ENCODE measurements at regions not wholly inside any gene's neighbourhood (a gene's known extent, or its start where the extent isn't known, plus 50 kb on each side); places are given as distances from the start of the nearest gene placed in this dataset.

- DNase-seq: no peak
These were observed 114.5 kb upstream of the KIT start for GRCh38 chr4:54543088-54543795.

- no peak for DNase-seq
These were observed 111.9 kb upstream of the KIT start for GRCh38 chr4:54545663-54546424.

- no peak for DNase-seq
These were observed 110.3 kb upstream of the KIT start for GRCh38 chr4:54547299-54548097.

DNA sequence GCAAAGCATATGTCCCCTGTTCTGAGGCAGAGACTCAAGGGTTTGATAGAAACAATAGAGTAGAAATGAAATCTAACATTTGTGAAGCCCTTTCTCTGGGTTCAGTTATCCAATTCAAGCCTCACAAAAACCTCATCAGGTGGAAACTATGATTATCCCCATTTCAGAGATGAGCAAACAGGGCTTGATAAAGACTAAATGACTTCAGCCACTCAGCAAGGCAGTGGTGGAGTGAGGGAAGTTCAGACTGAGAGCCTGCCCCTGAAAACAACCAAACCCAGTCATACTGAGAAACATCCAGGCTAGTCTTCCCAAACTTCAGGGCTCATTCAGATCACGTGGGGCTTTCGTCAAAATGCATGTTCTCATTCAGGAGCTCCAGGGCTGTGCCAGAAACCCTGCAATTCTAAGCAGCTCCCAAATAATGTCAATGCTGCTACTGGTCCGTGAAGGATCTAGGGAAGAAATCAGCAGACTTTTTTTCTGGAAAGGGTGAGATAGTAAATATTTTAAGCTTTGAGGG is 109.6 kb upstream of the KIT start:
- DNase-seq: no peak

- DNase-seq: no peak
These were observed 108.8 kb upstream of the KIT start for GRCh38 chr4:54548831-54549460.

DNA sequence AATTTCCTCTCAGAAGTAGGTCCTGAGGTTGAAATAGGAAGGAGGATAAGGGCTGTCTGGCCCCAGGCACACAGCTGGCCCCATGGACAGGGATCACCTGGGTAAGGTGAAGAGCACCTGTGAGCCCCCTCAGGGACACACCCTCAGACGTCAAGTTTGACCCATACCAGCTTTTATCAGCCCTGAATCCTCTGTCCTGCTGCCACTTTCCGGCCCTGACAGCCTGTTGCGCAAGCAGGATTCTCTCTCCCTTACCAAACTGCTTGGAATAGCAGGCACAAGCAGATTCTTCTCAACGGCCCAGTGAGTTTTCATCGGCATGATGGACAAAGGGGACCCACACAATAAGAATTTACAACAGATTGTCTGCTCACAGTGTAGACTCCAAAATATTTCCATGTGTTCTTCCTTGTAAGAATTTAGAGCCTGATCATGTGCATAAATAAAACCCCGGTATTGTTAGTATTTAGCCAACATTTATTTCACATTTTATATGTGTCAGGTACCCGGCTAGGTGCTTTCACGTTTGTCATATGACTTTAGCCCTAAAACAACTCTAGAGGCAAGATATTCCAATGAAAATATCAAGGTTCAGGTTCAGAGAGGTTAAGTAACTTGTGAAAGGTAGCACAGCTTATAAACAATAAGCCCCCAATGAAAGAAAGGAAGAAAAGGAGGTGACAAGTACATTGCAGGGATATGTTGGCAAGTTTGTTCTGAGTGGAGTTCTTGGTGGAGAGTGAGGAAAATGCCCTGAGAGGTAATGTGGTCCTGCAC is 107.2 kb upstream of the KIT start:
- DNase-seq: no peak

- no peak for DNase-seq
These were observed 104.8 kb upstream of the KIT start for GRCh38 chr4:54553001-54553400.

- DNase-seq: no peak
These were observed 103.3 kb upstream of the KIT start for GRCh38 chr4:54554339-54554990.

DNA sequence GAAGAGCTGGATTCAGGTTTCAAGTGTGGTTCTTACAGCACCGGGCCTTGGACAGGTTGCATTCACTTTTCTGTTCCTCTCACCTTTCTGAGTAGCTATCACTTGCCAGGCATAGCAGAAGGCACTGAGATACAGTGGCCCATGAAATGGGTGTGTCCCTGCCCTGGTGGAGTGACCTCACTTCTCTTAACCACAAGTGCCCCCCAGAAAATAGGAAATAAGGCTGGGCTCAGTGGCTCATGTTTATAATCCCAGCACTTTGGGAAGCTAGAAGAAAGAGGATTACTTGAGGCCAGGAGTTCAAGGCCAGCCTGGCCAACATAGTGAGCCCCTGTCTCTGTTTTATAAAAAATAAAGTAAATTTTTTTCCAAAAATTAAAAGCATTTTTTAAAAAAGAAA is 101.7 kb upstream of the KIT start:
- no peak for DNase-seq

DNA sequence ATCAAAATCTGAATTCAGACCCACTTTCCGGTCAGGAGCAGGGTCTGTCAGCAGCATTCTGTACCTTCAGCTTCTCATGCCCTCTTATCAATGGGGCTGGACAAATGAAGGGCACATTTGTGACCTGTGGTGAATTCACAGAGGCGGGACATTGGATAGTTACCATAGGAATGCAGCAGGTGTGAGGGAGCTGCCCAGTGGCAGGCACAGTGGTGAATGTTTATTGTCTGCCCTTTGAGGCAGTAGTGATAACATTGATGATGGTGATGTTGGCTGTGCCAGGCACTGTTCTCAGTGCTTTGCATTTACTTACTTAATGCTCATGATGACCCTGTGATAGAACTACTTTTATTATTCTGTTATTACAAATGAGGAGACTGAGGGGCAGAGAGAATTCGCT is 101.2 kb upstream of the KIT start:
- no peak for DNase-seq

- no peak for DNase-seq
These were observed 98.7 kb upstream of the KIT start for GRCh38 chr4:54558889-54559677.

DNA sequence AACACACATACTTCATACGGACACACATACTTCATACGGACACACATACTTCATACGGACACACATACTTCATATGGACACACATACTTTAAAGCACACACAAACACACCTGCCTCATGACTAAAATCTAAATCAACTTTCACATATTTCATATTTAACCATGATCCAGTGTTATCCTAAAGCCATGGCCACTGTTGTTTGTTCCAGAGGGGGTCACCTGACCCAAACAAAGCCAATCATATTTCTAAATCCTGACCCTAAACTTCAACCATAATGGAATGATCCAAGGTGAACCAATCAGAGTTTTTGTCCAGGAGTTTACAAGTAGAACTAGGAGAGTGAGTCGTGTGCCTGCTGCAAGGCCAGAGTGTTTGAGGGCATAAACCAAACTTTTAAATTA is 97.2 kb upstream of the KIT start:
- DNase-seq: no peak

- no peak for DNase-seq
These were observed 95.8 kb upstream of the KIT start for GRCh38 chr4:54561940-54562339.

- no peak for DNase-seq
These were observed 91.1 kb upstream of the KIT start for GRCh38 chr4:54566608-54567007.

DNA sequence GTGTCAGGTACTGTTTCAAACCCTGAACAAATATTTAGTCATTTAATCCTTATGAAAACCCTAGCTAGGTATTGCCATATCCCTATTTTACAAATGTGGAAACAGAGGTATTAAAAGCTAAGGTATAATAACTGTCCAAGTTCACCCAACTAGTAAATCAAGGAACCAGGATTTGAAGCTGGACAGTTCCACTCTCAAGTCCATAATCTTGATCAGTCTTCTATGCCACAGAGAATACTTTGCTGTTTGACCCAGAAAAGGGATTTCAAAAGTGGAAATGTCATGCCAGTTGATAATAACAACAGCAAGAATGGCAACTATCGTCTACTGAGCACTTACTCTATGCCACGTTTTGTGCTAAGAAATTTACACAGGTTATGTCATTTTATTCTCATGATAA is 90.4 kb upstream of the KIT start:
- no peak for DNase-seq

GRCh38 chr4:54568184-54568583 is 89.6 kb upstream of the KIT start:
- no peak for DNase-seq

DNA sequence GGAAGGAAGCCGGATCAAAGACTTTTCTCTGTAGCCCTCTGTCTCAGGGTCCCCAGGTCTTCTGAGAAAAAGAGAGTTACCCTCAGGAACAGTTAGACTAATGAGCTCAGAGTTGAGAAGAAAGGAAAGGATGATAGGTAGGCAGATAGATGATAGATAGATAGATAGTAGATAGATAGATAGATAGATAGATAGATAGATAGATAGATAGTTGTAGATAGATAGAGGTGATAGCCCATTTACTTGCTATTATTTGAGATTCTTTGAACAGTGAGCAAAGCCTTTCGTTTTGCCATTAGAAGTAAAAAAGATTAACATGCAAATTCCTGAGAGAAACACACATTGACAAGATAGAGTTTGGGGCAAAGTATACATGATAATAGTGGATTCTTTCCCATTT is 86.9 kb upstream of the KIT start:
- DNase-seq: no peak

GRCh38 chr4:54571293-54572151 is 86.2 kb upstream of the KIT start:
- DNase-seq: no peak
